GM23248 (cell line): ENCODE measurements at regions not wholly inside any gene's neighbourhood (a gene's known extent, or its start where the extent isn't known, plus 50 kb on each side); places are given as distances from the start of the nearest gene placed in this dataset.

Experiments used
- EZH2 ChIP-seq: fragments of 200-600 bp; sonication (generic); IDR thresholded peaks from 2 replicates; pipeline ENCODE4 v1.6.1; 2018; ENCODE audit warnings: antibody characterized with exemption, mild to moderate bottlenecking; ENCODE audit not compliant: insufficient read depth, poor library complexity, severe bottlenecking
- EZH2phosphoT487 ChIP-seq: fragments of 200-600 bp; sonication (generic); IDR thresholded peaks from 2 replicates; pipeline ENCODE4 v1.6.1; 2018; ENCODE audit warnings: antibody characterized with exemption, moderate library complexity, mild to moderate bottlenecking, low read depth; ENCODE audit not compliant: insufficient read depth

DNA sequence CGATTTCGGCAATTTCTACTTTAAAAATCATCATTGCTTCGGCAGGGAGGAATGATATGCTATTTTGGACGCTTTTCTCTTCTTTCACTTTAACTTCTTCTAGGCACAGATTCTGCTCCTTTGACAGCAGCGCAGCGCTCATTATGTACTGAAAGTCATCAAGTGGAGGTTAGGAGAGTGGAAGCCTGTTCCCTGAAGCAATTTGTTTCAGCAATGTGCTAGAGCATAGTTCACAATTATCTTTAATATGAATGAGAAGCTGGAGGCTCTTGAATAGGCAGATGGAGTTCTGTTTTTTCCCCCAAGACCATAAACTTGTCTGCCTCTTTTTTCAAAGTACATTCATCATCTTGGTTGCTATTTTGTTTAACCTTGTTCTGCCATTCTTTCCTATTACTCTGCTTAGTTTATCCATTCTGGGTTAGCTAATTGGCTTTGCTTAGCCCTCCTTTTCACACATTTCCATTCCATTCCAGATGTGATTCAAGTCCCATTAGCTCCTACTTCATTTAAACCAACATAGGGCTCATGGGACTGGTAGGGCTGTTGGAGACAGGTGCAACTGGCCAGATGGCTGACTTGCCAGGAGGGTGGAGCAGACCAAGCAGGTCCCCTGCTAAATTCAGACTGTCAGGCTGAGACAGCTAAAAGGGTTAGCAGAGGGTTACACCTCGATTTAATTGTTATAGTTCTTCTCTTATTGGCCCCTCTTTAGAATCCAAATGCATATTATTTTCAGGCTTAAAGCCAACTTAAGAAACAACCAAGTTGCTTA is 534.7 kb upstream of the CBLB start:
- TF ChIP-seq EZH2phosphoT487 (no peak), EZH2 (no peak)
